Body of pancreas (tissue), 4 donors: ENCODE measurements at regions not wholly inside any gene's neighbourhood (a gene's known extent, or its start where the extent isn't known, plus 50 kb on each side); places are given as distances from the start of the nearest gene placed in this dataset.

ENCODE experiments used
- CTCF ChIP-seq, 7 experiments: fragments of 450-650 bp in 4 of 7; fragments of 200-600 bp in 3 of 7; sonication (generic) in 3 of 7; IDR thresholded peaks; one replicate each; pipeline ENCODE4 v1.5.1; 2016 to 2019; ENCODE audit warnings: antibody characterized with exemption in 7 of 7
- POLR2A ChIP-seq, 3 donors: fragments of 450-650 bp; IDR thresholded peaks; one replicate each; pipeline ENCODE4 v1.6.1; 2016; ENCODE audit warnings: antibody characterized with exemption in 3 of 3, mild to moderate bottlenecking in 2 of 3

DNA sequence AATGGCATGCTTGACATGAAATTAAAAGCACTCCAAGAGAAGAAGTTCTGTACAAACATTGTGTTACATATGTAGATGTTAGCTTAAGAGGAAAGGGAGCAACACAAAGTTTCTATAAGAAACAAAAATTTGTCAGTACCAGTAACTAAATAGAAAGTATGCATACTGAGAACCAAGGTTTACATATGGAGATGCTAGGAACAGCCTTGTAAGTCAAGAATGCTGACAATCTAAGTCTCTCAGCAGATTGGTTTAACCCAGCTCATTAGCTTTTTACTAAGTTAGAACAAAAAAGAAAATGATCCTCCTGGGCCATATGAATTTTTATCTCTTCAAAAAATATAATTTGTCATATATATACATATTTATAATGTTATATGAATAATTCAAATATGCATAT, 2022.1 kb upstream of the ACO1 start:
- no peak for TF ChIP-seq CTCF (IDR thresholded peaks at IDR 0.05)
- TF ChIP-seq POLR2A (IDR thresholded peaks at IDR 0.05) = no peak
